IMR-90 (cell line): ENCODE measurements at regions not wholly inside any gene's neighbourhood (a gene's known extent, or its start where the extent isn't known, plus 50 kb on each side); places are given as distances from the start of the nearest gene placed in this dataset.

ENCODE experiments used
- ATAC-seq: fragments of 200-7000 bp; cut with Tn5 transposase; 2 replicates; pipeline ENCODE4 v1.9.1; 2020; ENCODE audit warnings: low read depth, mild to moderate bottlenecking, moderate library complexity
- BruUV-seq: library from RNA; stranded (reverse); fragments of 400-500 nt; replicated peaks from 2 replicates; lab custom pipeline; 2021; lab: Mats Ljungman, UMichigan
- CTCF ChIA-PET: fragments of 300-600 bp; formaldehyde crosslinking; extraction: SDS; loops from one replicate; lab custom pipeline; 2021; ENCODE audit warnings: antibody characterized with exemption; lab: Yijun Ruan, JAX
- POLR2A ChIA-PET: fragments of 300-600 bp; sonication (Branson Sonifier 250); formaldehyde crosslinking; loops from one replicate; lab custom pipeline; 2022; ENCODE audit warnings: antibody characterized with exemption; ENCODE audit not compliant: unreplicated experiment; lab: Charles Lee
- DNase-seq: peaks from one replicate; pipeline ENCODE4 v3.0.0; 2013
- H2AFZ ChIP-seq: replicated peaks from 2 replicates; pipeline ENCODE3; 2013; ENCODE audit warnings: low read length, mild to moderate bottlenecking; ENCODE audit not compliant: poor library complexity
- H2AK5ac ChIP-seq: 2 replicates; pipeline ENCODE4 v1.6.1; 2013; ENCODE audit warnings: low read depth, low read length, inconsistent platforms
- H2AK9ac ChIP-seq: replicated peaks from 2 replicates; pipeline ENCODE3; 2013; ENCODE audit warnings: mild to moderate bottlenecking, low read depth, low read length, moderate library complexity; ENCODE audit not compliant: poor library complexity
- H2BK120ac ChIP-seq: 2 replicates; pipeline ENCODE4 v1.6.1; 2013; ENCODE audit warnings: low read depth, low read length, inconsistent platforms
- H2BK15ac ChIP-seq: 3 replicates; pipeline ENCODE4 v1.6.1; 2013; ENCODE audit warnings: low read depth, low read length, inconsistent platforms
- H2BK20ac ChIP-seq: 2 replicates; pipeline ENCODE4 v1.6.1; 2013; ENCODE audit warnings: low read depth, mild to moderate bottlenecking, inconsistent platforms, low read length, moderate library complexity
- H2BK5ac ChIP-seq: 2 replicates; pipeline ENCODE4 v1.6.1; 2013; ENCODE audit warnings: mild to moderate bottlenecking, low read depth, low read length, inconsistent platforms; ENCODE audit not compliant: poor library complexity, severe bottlenecking
- H3K14ac ChIP-seq: replicated peaks from 2 replicates; pipeline ENCODE4 v1.6.1; 2013; ENCODE audit warnings: low read depth, low read length, inconsistent platforms
- H3K18ac ChIP-seq: 2 replicates; pipeline ENCODE4 v1.6.1; 2013; ENCODE audit warnings: low read depth, low read length, control low read depth
- H3K23ac ChIP-seq: 2 replicates; pipeline ENCODE4 v1.6.1; 2013; ENCODE audit warnings: low read depth, low read length, inconsistent platforms
- H3K27ac ChIP-seq: 2 replicates; pipeline ENCODE4 v1.5.1; 2013; ENCODE audit warnings: mild to moderate bottlenecking, control low read depth, low read length; ENCODE audit not compliant: insufficient read depth
- H3K27me3 ChIP-seq: 2 replicates; pipeline ENCODE4 v1.6.1; 2013; ENCODE audit warnings: low read length; ENCODE audit not compliant: control insufficient read depth, insufficient read depth
- H3K36me3 ChIP-seq: 2 replicates; pipeline ENCODE4 v1.6.1; 2013; ENCODE audit warnings: low read length, mixed read lengths; ENCODE audit not compliant: control insufficient read depth, insufficient read depth
- H3K4ac ChIP-seq: 2 replicates; pipeline ENCODE4 v1.6.1; 2013; ENCODE audit warnings: low read depth, low read length, inconsistent platforms
- H3K4me1 ChIP-seq: 2 replicates; pipeline ENCODE4 v1.6.1; 2013; ENCODE audit warnings: low read length, mixed read lengths; ENCODE audit not compliant: control insufficient read depth, insufficient read depth
- H3K4me2 ChIP-seq: 2 replicates; pipeline ENCODE4 v1.6.1; 2013; ENCODE audit warnings: low read depth, mild to moderate bottlenecking, control low read depth, low read length, moderate library complexity
- H3K4me3 ChIP-seq: 2 replicates; pipeline ENCODE4 v1.5.1; 2013; ENCODE audit warnings: low read depth, mild to moderate bottlenecking, control low read depth, low read length, moderate library complexity; ENCODE audit not compliant: insufficient read depth
- H3K56ac ChIP-seq: 2 replicates; pipeline ENCODE4 v1.6.1; 2013; ENCODE audit warnings: low read length, inconsistent platforms; ENCODE audit not compliant: insufficient read depth; ENCODE audit errors: extremely low read depth
- H3K79me1 ChIP-seq, 2 experiments: 2 replicates each; pipeline ENCODE4 v1.6.1; 2013; ENCODE audit warnings: low read length in 2 of 2, inconsistent platforms in 1 of 2, low read depth in 1 of 2
- H3K9ac ChIP-seq: 2 replicates; pipeline ENCODE4 v1.6.1; 2013; ENCODE audit warnings: low read depth, low read length, control low read depth
- H3K9me1 ChIP-seq: 2 replicates; pipeline ENCODE4 v1.6.1; 2013; ENCODE audit warnings: low read length, inconsistent platforms; ENCODE audit not compliant: insufficient read depth
- H3K9me3 ChIP-seq: 2 replicates; pipeline ENCODE4 v1.6.1; 2013; ENCODE audit warnings: low read length; ENCODE audit not compliant: control insufficient read depth, insufficient read depth
- H4K20me1 ChIP-seq: 2 replicates; pipeline ENCODE4 v1.6.1; 2013; ENCODE audit warnings: low read length, inconsistent platforms; ENCODE audit not compliant: insufficient read depth
- H4K5ac ChIP-seq: 2 replicates; pipeline ENCODE4 v1.6.1; 2013; ENCODE audit warnings: mild to moderate bottlenecking, low read depth, low read length, control low read depth
- H4K8ac ChIP-seq, 2 experiments: 2 replicates each; pipeline ENCODE4 v1.6.1; 2013; ENCODE audit warnings: low read depth in 2 of 2, low read length in 2 of 2, control low read depth in 1 of 2, inconsistent platforms in 1 of 2
- H4K91ac ChIP-seq: 2 replicates; pipeline ENCODE4 v1.6.1; 2013; ENCODE audit warnings: low read depth, low read length, inconsistent platforms; ENCODE audit not compliant: insufficient read depth
- BHLHE40 ChIP-seq: fragments of 150-350 bp; IDR thresholded peaks from 2 replicates; pipeline ENCODE4 v1.6.1; 2016; ENCODE audit warnings: mild to moderate bottlenecking, low read depth, low read length
- CEBPB ChIP-seq: IDR thresholded peaks from 2 replicates; pipeline ENCODE4 v1.6.1; 2012; ENCODE audit warnings: low read depth, low read length, improper control_type of control experiment
- MXI1 ChIP-seq: IDR thresholded peaks from 2 replicates; pipeline ENCODE4 v1.6.1; 2012; ENCODE audit warnings: low read depth, mild to moderate bottlenecking, low read length, moderate library complexity, borderline replicate concordance
- NFE2L2 ChIP-seq: fragments of 150-350 bp; IDR thresholded peaks from 2 replicates; pipeline ENCODE4 v1.6.1; 2016; ENCODE audit warnings: low read depth, mild to moderate bottlenecking, low read length
- RCOR1 ChIP-seq: IDR thresholded peaks from 2 replicates; pipeline ENCODE4 v1.6.1; 2012; ENCODE audit warnings: mild to moderate bottlenecking, low read length, improper control_type of control experiment; ENCODE audit not compliant: insufficient replicate concordance
- USF2 ChIP-seq: fragments of 150-350 bp; IDR thresholded peaks from 2 replicates; pipeline ENCODE4 v1.6.1; 2017; ENCODE audit warnings: mild to moderate bottlenecking, antibody characterized with exemption, low read length, low read depth
- WGBS, 2 experiments: methylation state at CpG; one replicate each; pipeline versions ENCODE4 v1.1.5 to v1.1.7; 2013; ENCODE audit warnings: missing lambda C conversion rate in 2 of 2; ENCODE audit not compliant: insufficient read length in 1 of 2; ENCODE audit errors: extremely low coverage in 2 of 2; 5-methylcytosine and 5-hydroxymethylcytosine counted together
- dilution Hi-C: fragments of 300-500 bp; cut with HindIII; formaldehyde crosslinking; loops from one replicate; pipeline ENCODE4 v1.14.3; 2018; ENCODE audit warnings: low sequenced_read_pairs; ENCODE audit not compliant: unreplicated experiment
- in situ Hi-C: fragments of 300-500 bp; cut with MboI; formaldehyde crosslinking; loops from 3 replicates; pipeline ENCODE4 v1.14.3; 2019; ENCODE audit warnings: low sequenced_read_pairs, inconsistent platforms, mixed read lengths
- intact Hi-C: fragments of 100-400 bp; cut with micrococcal nuclease; formaldehyde crosslinking; loops from 2 replicates; pipeline ENCODE4 v1.10.0; 2022

- H3K79me1 ChIP-seq: no peaks in the 10 kb centered on the region
- no peak overlapping the region for H3K9ac ChIP-seq
- H3K18ac ChIP-seq: no peak overlapping the region
- DNase-seq: no peak
- ChIA-PET POLR2A (no interaction called here), CTCF (no interaction called here)
- BruUV-seq: no TSS peak
- H2BK20ac ChIP-seq: no peak overlapping the region
- no peak overlapping the region for H3K4me2 ChIP-seq
- H4K20me1 ChIP-seq: no peaks in the 10 kb centered on the region
- no CpG with 5 or more reads among the region's 3 CpGs for WGBS, 2 experiments
- no peak overlapping the region for H2AK5ac ChIP-seq
- dilution Hi-C loops (no loop called here), intact Hi-C loops (no loop called here), in situ Hi-C loops (no loop called here)
- no peak overlapping the region for H2AK9ac ChIP-seq
- H4K91ac ChIP-seq: no peak overlapping the region
- no peak overlapping the region for H2BK5ac ChIP-seq
- TF ChIP-seq CEBPB: no peak
- TF ChIP-seq USF2: no peak
- no peak for TF ChIP-seq NFE2L2
- no peak for TF ChIP-seq RCOR1
- TF ChIP-seq BHLHE40: no peak
- TF ChIP-seq MXI1: no peak
- ATAC-seq: no peak
- no peak overlapping the region for H3K14ac ChIP-seq
- no peak overlapping the region for H2BK15ac ChIP-seq
- no peak overlapping the region for H3K56ac ChIP-seq
- no peaks in the 10 kb centered on the region for H3K4me1 ChIP-seq
- no peak overlapping the region for H3K4ac ChIP-seq
- no peak overlapping the region for H2BK120ac ChIP-seq
- no peak overlapping the region for H2AFZ ChIP-seq
- H3K27ac ChIP-seq: no peak overlapping the region
- no peaks in the 10 kb centered on the region for H3K27me3 ChIP-seq
- H4K5ac ChIP-seq: no peak overlapping the region
- no peaks in the 10 kb centered on the region for H3K9me1 ChIP-seq
- no peaks in the 10 kb centered on the region for H3K36me3 ChIP-seq
- H3K4me3 ChIP-seq: no peak overlapping the region
- no peak overlapping the region for H3K23ac ChIP-seq
- peaks cover 31% of the 10 kb centered on the region for H3K9me3 ChIP-seq
- H4K8ac ChIP-seq: no peak overlapping the region
Measured at GRCh38 chr22:34108168-34108567, 187.9 kb upstream of the LARGE1 start.
